Transverse colon (tissue), 4 donors: ENCODE measurements at regions not wholly inside any gene's neighbourhood (a gene's known extent, or its start where the extent isn't known, plus 50 kb on each side); places are given as distances from the start of the nearest gene placed in this dataset.

ENCODE experiments used
- DNase-seq: peaks from one replicate; pipeline ENCODE4 v3.0.0-alpha.2; 2019
- H3K27ac ChIP-seq, 4 donors: fragments of 200-600 bp; sonication (generic); 2 replicates each; pipeline ENCODE4 v1.5.1; 2016 to 2018; ENCODE audit warnings: inconsistent platforms in 4 of 4
- H3K27me3 ChIP-seq: fragments of 200-600 bp; sonication (generic); 2 replicates; pipeline ENCODE4 v1.5.1; 2017; ENCODE audit warnings: inconsistent platforms
- H3K36me3 ChIP-seq, 4 donors: fragments of 200-600 bp; sonication (generic); 2 replicates each; pipeline ENCODE4 v1.5.1; 2017 to 2019; ENCODE audit warnings: inconsistent platforms in 4 of 4
- H3K4me1 ChIP-seq, 4 donors: fragments of 200-600 bp; sonication (generic); 2 replicates each; pipeline ENCODE4 v1.5.1; 2017 to 2020; ENCODE audit warnings: inconsistent platforms in 4 of 4
- H3K4me3 ChIP-seq, 4 donors: fragments of 200-600 bp; sonication (generic); 1 replicate in 1 of 4; 2 replicates in 3 of 4; pipeline versions ENCODE4 v1.5.1 to v1.6.1; 2017 to 2019; ENCODE audit warnings: inconsistent platforms in 4 of 4
- H3K9me3 ChIP-seq, 2 donors: fragments of 200-600 bp; sonication (generic); 2 replicates each; pipeline ENCODE4 v1.5.1; 2017 to 2019; ENCODE audit warnings: inconsistent platforms in 2 of 2
- CTCF ChIP-seq, 5 experiments: fragments of 200-600 bp in 3 of 5; fragments of 450-650 bp in 2 of 5; sonication (generic) in 3 of 5; IDR thresholded peaks; 1 replicate in 2 of 5; 2 replicates in 3 of 5; pipeline ENCODE4 v1.5.1; 2016 to 2017; ENCODE audit warnings: antibody characterized with exemption in 5 of 5, inconsistent platforms in 3 of 5, mild to moderate bottlenecking in 2 of 5, moderate library complexity in 1 of 5
- EP300 ChIP-seq: sonication (generic); formaldehyde crosslinking; IDR thresholded peaks from one replicate; pipeline ENCODE4 v1.6.1; 2017; ENCODE audit warnings: antibody characterized with exemption, low read depth
- POLR2A ChIP-seq: fragments of 450-650 bp; IDR thresholded peaks from one replicate; pipeline ENCODE4 v1.6.1; 2016; ENCODE audit warnings: antibody characterized with exemption, mild to moderate bottlenecking, moderate library complexity
- POLR2AphosphoS5 ChIP-seq, 3 donors: sonication (generic); formaldehyde crosslinking; IDR thresholded peaks; one replicate each; pipeline ENCODE4 v1.6.1; 2016; ENCODE audit warnings: antibody characterized with exemption in 3 of 3
- WGBS, 2 donors: methylation state at CpG; one replicate each; pipeline ENCODE4 v1.1.5; 2018; ENCODE audit warnings: low coverage in 1 of 2; 5-methylcytosine and 5-hydroxymethylcytosine counted together
- in situ Hi-C, 4 donors: fragments of 200-750 bp; cut with MboI; loops; one replicate each; pipeline versions ENCODE4 v1.15.0 to v1.15.1; 2017; ENCODE audit warnings: low sequenced_read_pairs in 3 of 4, low pct_ligation_motif_present in 1 of 4, low pct_unique_long_range_greater_than_20kb in 1 of 4
- intact Hi-C: fragments of 100-400 bp; cut with DNase I; formaldehyde crosslinking; loops from one replicate; pipeline ENCODE4 v1.15.1; 2023; ENCODE audit warnings: low total_unique reads

DNA sequence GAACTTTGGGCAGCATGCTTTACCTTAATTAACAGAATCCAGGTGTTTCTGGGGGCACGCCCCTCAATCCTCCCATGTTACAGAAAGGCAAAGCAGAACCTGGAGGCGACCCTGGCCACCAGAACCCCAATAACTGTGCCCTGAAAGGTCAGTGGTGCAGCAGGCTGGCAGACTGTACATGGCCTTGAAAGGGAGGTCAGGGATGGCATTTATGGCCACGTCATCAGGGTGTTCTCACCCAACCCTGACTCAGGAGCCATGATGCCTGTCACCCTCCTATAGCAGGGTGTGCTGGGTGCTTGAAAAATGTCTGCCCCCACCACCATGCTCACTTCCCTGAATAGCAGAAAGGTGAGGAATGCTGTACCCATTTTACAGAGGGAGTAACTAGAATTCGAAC, 177.7 kb downstream of the TMEM132E start:
- H3K27me3 ChIP-seq = no peaks in the 10 kb centered on the region
- no peaks in the 10 kb centered on the region for H3K36me3 ChIP-seq
- DNase-seq = no peak
- no peak overlapping the region for H3K27ac ChIP-seq
- no peaks in the 10 kb centered on the region for H3K9me3 ChIP-seq
- intact Hi-C loops = no loop called here
- in situ Hi-C loops = loop anchor here in 1 of 4 donors (25.0 kb wide), 1 partner anchor 105 kb away; no protein-coding TSS in a partner anchor
- TF ChIP-seq EP300 (no peak), CTCF (IDR thresholded peaks at IDR 0.05) (no peak), POLR2AphosphoS5 (IDR thresholded peaks at IDR 0.05) (no peak), POLR2A (no peak)
- WGBS, 2 donors = 69% methylated on average over 3 of the region's 4 CpGs; no CpG with 5 or more reads in 1 of the 2 donors
- no peak overlapping the region for H3K4me3 ChIP-seq
- H3K4me1 ChIP-seq = no peaks in the 10 kb centered on the region

- Histone ChIP-seq H3K4me1 (no peaks in the 10 kb centered on the region), H3K36me3 (no peaks in the 10 kb centered on the region), H3K27me3 (no peaks in the 10 kb centered on the region), H3K4me3 (no peak overlapping the region), H3K27ac (no peak overlapping the region), H3K9me3 (no peaks in the 10 kb centered on the region)
- 33% methylated on average over 6 of the region's 6 CpGs; no CpG with 5 or more reads in 1 of the 2 donors for WGBS, 2 donors
- intact Hi-C loops = no loop called here
- in situ Hi-C loops = loop anchor here in 1 of 4 donors (25.0 kb wide), 1 partner anchor 106 kb away; no protein-coding TSS in a partner anchor
- no peak for DNase-seq
- TF ChIP-seq POLR2A (no peak), CTCF (IDR thresholded peaks at IDR 0.05) (no peak), EP300 (no peak), POLR2AphosphoS5 (IDR thresholded peaks at IDR 0.05) (no peak)
Observed at GRCh38 chr17:34756637-34757021, 177.2 kb downstream of the TMEM132E start.

DNA sequence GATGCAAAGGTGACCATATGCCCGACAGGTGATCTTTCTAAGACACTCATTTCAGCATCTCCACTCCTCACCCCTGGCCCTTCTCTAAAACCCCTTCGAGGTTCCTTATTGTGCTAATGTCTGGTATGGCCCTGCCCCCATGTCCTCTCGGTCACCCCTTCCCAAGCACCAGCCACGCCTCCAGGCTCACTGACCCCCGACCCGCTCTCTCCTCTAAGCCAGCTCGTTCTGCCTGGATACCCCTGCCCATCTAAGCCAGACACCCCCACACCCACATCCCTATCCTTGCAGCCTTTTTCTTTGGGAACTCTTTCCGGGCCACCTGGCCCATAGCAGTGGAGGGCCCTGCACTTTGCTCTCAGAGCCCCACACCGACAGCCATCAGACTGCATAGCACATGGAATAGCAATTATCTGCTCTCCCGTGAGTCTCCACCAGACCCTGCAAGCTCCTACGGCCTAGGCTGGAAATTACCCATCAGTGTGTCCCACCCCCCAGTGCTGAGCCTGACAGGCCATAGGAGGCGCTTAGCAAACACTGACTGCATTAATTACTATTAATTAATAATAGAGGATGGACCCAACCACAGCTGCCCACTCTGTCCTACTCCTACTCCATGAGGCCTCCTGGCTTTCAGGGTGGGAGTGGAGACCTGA, 176.7 kb downstream of the TMEM132E start:
- WGBS, 2 donors = 50 to 65% methylated on average over 5 to 12 of the region's 12 CpGs

DNA sequence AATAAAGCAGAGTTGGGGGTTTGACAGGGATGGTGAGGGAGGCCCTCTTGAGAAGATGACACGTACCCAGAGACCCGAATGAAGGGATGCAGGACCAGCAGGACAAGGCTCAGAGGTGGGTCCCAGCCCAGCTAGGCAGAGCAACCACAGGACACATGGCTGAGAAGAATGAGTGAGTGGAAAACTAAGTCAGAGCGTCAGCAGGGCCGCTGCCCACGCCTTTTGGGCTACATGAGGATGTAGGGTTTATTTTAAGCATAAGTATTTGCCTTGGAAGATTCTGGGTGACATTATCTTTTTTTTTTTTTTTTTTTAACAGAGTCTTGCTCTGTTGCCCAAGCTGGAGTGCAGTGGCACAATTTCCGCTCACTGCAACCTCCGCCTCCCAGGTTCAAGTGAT, 176.0 kb downstream of the TMEM132E start:
- in situ Hi-C loops = loop anchor here in 1 of 4 donors (25.0 kb wide), 1 partner anchor 107 kb away; no protein-coding TSS in a partner anchor
- Histone ChIP-seq H3K4me3 (no peak overlapping the region), H3K27ac (no peak overlapping the region), H3K27me3 (peaks cover 4% of the 10 kb centered on the region), H3K36me3 (no peaks in the 10 kb centered on the region), H3K4me1 (no peaks in the 10 kb centered on the region), H3K9me3 (no peaks in the 10 kb centered on the region)
- TF ChIP-seq EP300 = no peak
- no peak for TF ChIP-seq POLR2A
- no peak for TF ChIP-seq POLR2AphosphoS5 (IDR thresholded peaks at IDR 0.05)
- TF ChIP-seq CTCF (IDR thresholded peaks at IDR 0.05) = no peak
- 77% methylated on average over 7 of the region's 7 CpGs; no CpG with 5 or more reads in 1 of the 2 donors for WGBS, 2 donors
- intact Hi-C loops = no loop called here
- DNase-seq = no peak

More for the DNA sequence above, 176.7 kb downstream of the TMEM132E start:
- no peaks in the 10 kb centered on the region for H3K36me3 ChIP-seq
- no peak overlapping the region for H3K27ac ChIP-seq
- TF ChIP-seq POLR2AphosphoS5 (IDR thresholded peaks at IDR 0.05) (no peak), POLR2A (no peak), EP300 (no peak), CTCF (IDR thresholded peaks at IDR 0.05) (no peak)
- H3K4me3 ChIP-seq = no peak overlapping the region
- no peaks in the 10 kb centered on the region for H3K27me3 ChIP-seq
- no peak for DNase-seq
- H3K9me3 ChIP-seq = no peaks in the 10 kb centered on the region
- intact Hi-C loops (no loop called here), in situ Hi-C loops (loop anchor here in 1 of 4 donors (25.0 kb wide), 1 partner anchor 106 kb away; no protein-coding TSS in a partner anchor)
- no peaks in the 10 kb centered on the region for H3K4me1 ChIP-seq
